ENCODE measurements at regions not wholly inside any gene's neighbourhood (a gene's known extent, or its start where the extent isn't known, plus 50 kb on each side); places are given as distances from the start of the nearest gene placed in this dataset.
A peak's percentile ranks its signal among the peaks of the same experiment; 100 is the strongest.

DNA sequence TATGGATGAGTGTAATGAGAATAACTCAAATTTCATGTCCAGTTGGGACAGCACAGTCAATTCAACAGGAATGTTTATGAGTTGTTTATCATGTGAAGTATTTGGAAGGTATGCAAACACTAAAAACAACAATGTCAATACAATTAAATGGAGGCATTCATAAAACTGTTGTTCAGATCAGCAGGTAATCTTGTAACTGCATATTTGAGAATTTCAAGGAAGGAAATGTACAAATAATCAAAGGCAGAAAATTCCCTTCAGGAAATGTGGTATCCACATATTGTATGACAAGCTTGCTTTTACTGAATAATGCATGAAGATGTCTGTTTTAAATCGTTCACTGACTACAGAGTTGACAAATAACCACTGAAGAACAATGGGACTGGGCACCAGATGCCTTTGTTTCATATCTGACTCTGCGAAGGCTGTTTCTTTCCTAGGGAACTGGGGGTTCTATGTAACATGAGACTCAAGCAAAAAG is 198.3 kb downstream of the LTN1 start:
- no peaks in the 10 kb centered on the region for H3K27me3 ChIP-seq (replicated peaks)
- no peaks in the 10 kb centered on the region for H3K36me3 ChIP-seq (replicated peaks)
- H3K27ac ChIP-seq = no peak overlapping the region
- TF ChIP-seq, protein P1, sequence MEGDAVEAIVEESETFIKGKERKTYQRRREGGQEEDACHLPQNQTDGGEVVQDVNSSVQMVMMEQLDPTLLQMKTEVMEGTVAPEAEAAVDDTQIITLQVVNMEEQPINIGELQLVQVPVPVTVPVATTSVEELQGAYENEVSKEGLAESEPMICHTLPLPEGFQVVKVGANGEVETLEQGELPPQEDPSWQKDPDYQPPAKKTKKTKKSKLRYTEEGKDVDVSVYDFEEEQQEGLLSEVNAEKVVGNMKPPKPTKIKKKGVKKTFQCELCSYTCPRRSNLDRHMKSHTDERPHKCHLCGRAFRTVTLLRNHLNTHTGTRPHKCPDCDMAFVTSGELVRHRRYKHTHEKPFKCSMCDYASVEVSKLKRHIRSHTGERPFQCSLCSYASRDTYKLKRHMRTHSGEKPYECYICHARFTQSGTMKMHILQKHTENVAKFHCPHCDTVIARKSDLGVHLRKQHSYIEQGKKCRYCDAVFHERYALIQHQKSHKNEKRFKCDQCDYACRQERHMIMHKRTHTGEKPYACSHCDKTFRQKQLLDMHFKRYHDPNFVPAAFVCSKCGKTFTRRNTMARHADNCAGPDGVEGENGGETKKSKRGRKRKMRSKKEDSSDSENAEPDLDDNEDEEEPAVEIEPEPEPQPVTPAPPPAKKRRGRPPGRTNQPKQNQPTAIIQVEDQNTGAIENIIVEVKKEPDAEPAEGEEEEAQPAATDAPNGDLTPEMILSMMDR (IDR thresholded peaks at IDR 0.05; ENCODE audit: low read depth, low read length, missing control alignments) = no peak
- no peak for DNase-seq
- H3K4me3 ChIP-seq (ENCODE audit: low read depth, low read length) = no peak overlapping the region
- in situ Hi-C loops (cut with HindIII; ENCODE audit: low pct_ligation_motif_present, low sequenced_read_pairs) = no loop called here

DNA sequence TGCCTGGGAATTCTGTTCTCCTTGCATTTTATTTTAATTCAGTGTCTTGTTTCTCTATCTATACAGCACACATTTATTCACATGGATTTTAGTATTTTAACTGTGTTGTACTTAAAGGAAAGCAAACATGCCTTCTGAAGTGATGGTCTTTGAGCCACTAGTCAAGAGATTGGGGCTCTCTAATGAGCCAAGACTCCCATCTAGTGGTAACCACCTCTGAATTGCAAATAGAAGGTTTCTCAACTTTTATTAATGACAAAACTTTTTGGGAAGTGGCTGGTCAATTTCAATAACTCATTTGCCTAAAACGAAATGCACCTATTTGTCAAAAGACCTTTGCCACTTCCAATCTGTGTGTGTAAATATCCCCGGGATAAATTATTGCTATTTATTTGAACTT is 199.6 kb downstream of the LTN1 start:
- TF ChIP-seq, protein P1 (IDR thresholded peaks at IDR 0.05; ENCODE audit: low read depth, low read length, missing control alignments) = peak; percentile 61
- no peak overlapping the region for H3K27ac ChIP-seq
- H3K4me3 ChIP-seq (ENCODE audit: low read depth, low read length) = no peak overlapping the region
- in situ Hi-C loops (cut with HindIII; ENCODE audit: low pct_ligation_motif_present, low sequenced_read_pairs) = no loop called here
- H3K36me3 ChIP-seq (replicated peaks) = no peaks in the 10 kb centered on the region
- DNase-seq = peak; percentile 11
- H3K27me3 ChIP-seq (replicated peaks) = no peaks in the 10 kb centered on the region

DNA sequence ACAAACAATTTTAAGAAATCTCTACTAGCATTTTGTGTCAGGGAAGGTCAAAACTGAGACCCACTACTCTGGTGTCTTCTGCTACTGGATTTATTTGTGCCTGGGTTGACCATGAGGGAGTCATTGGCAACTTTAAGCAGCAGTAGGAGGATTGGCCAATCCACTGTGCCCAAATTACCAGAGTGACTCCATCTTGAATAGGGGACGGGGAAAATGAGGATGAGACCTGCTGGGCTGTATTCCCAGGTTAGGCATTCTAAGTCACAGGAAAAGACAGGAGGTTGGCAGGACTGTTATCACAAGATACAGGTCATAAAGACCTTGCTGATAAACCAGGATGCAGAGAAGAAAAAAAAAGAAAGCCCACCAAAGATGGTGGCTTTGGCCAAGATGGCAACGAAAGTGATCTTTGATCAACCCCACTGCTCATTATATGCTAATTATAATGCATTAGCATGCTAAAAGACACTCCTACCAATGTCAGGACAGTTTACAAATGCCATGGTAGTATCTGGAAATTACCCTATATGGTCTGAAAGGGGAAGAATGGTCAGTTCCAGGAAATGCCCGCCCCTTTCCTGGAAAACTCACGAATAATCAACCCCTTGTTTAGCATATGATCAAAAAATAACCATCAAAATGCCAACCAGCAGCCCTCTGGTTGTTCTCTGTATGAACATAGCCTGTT is 200.9 kb downstream of the LTN1 start:
- H3K27me3 ChIP-seq (replicated peaks) = no peaks in the 10 kb centered on the region
- no peak for DNase-seq
- H3K27ac ChIP-seq = no peak overlapping the region
- no peak overlapping the region for H3K4me3 ChIP-seq (ENCODE audit: low read depth, low read length)
- TF ChIP-seq, protein P1 (IDR thresholded peaks at IDR 0.05; ENCODE audit: low read depth, low read length, missing control alignments) = no peak
- in situ Hi-C loops (cut with HindIII; ENCODE audit: low pct_ligation_motif_present, low sequenced_read_pairs) = no loop called here
- H3K36me3 ChIP-seq (replicated peaks) = no peaks in the 10 kb centered on the region

DNA sequence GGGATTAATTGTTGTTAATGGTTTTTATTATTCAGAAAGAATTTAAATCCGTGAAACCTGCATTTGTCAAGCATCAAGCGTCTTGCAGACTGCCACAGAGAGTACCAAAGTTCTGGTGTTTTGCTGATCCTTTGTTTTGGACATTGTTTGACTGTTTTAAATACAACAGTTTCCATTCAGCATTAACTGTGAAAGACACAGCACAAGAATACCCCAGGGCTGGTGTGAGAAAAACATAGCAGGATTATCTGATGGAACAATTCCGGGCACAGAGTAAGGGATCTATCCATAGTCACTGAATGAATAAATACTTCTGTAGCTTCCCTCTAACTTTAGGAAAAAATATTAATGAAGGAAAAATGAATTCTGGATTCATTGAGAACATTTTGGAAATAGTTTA is 202.3 kb downstream of the LTN1 start:
- no peak overlapping the region for H3K27ac ChIP-seq
- no peak overlapping the region for H3K4me3 ChIP-seq (ENCODE audit: low read depth, low read length)
- TF ChIP-seq, protein P1 (IDR thresholded peaks at IDR 0.05; ENCODE audit: low read depth, low read length, missing control alignments) = no peak
- DNase-seq = no peak
- no peaks in the 10 kb centered on the region for H3K36me3 ChIP-seq (replicated peaks)
- in situ Hi-C loops (cut with HindIII; ENCODE audit: low pct_ligation_motif_present, low sequenced_read_pairs) = no loop called here
- no peaks in the 10 kb centered on the region for H3K27me3 ChIP-seq (replicated peaks)

DNA sequence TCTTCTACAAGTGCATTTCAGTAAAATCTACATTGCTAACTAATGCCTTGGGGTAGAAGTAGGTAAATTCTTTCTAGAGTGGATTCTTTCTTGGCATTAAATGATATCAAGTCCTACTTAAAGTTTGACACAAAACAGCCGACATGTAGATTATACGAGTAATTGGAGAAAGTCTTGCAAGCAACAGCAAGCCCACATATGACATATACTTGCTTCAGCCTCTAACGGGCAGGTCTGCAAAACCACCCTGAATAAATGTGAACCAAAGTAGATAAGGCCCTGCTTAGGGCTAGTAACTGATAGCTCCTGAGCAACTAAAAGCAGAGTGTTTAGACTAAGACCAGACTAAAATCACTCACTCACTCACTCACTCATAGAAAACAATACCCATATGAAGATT is 203.2 kb downstream of the LTN1 start:
- in situ Hi-C loops (cut with HindIII; ENCODE audit: low pct_ligation_motif_present, low sequenced_read_pairs) = no loop called here
- Histone ChIP-seq H3K4me3 (ENCODE audit: low read depth, low read length) (no peak overlapping the region), H3K36me3 (replicated peaks) (no peaks in the 10 kb centered on the region), H3K27me3 (replicated peaks) (no peaks in the 10 kb centered on the region), H3K27ac (no peak overlapping the region)
- TF ChIP-seq, protein P1 (IDR thresholded peaks at IDR 0.05; ENCODE audit: low read depth, low read length, missing control alignments) = no peak
- DNase-seq = no peak

DNA sequence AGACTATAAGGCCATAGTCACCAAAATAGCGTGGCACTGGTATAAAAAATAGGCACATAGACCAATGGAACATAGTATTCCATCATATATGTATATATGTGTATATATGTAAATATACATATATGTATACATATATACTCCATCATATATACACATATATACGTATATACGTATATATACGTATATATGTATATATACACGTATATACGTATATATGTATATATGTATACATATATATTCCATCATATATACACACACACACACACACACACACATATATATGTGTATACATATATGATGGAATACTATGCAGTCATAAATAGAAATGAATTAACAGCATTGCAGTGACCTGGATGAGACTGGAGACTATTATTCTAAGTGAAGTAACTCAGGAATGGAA is 204.6 kb downstream of the LTN1 start:
- no peak overlapping the region for H3K4me3 ChIP-seq (ENCODE audit: low read depth, low read length)
- DNase-seq = no peak
- H3K27ac ChIP-seq = no peak overlapping the region
- in situ Hi-C loops (cut with HindIII; ENCODE audit: low pct_ligation_motif_present, low sequenced_read_pairs) = no loop called here
- no peaks in the 10 kb centered on the region for H3K36me3 ChIP-seq (replicated peaks)
- TF ChIP-seq, protein P1 (IDR thresholded peaks at IDR 0.05; ENCODE audit: low read depth, low read length, missing control alignments) = no peak
- no peaks in the 10 kb centered on the region for H3K27me3 ChIP-seq (replicated peaks)

Measured in brain microvascular endothelial cell (primary cell).